GM12864 (cell line): ENCODE measurements at regions not wholly inside any gene's neighbourhood (a gene's known extent, or its start where the extent isn't known, plus 50 kb on each side); places are given as distances from the start of the nearest gene placed in this dataset.

ENCODE experiments used
- DNase-seq: peaks from one replicate; pipeline ENCODE4 v3.0.0-alpha.2; 2011; ENCODE audit warnings: low read depth
- H3K4me3 ChIP-seq: 2 replicates; pipeline ENCODE4 v1.5.1; 2011; ENCODE audit warnings: mild to moderate bottlenecking, low read depth, low read length, control low read depth
- CTCF ChIP-seq: IDR thresholded peaks from 2 replicates; pipeline ENCODE4 v1.5.1; 2011; ENCODE audit warnings: low read depth, mild to moderate bottlenecking, moderate library complexity, low read length, control low read depth, inconsistent platforms; ENCODE audit errors: missing control alignments

- no peak for DNase-seq
- H3K4me3 ChIP-seq: no peak overlapping the region
- no peak for TF ChIP-seq CTCF
Measured at GRCh38 chr17:79192503-79193351, 118.1 kb downstream of the ENGASE start.

- no peak for TF ChIP-seq CTCF
- no peak overlapping the region for H3K4me3 ChIP-seq
- DNase-seq: no peak
Measured at GRCh38 chr17:79191270-79191934, 116.8 kb downstream of the ENGASE start.

GRCh38 chr17:79189305-79189704 is 114.7 kb downstream of the ENGASE start:
- H3K4me3 ChIP-seq: no peak overlapping the region
- no peak for TF ChIP-seq CTCF
- DNase-seq: no peak

GRCh38 chr17:79188685-79189084 is 114.1 kb downstream of the ENGASE start:
- DNase-seq: no peak
- TF ChIP-seq CTCF: no peak
- H3K4me3 ChIP-seq: no peak overlapping the region

- TF ChIP-seq CTCF: peak; percentile 65
- DNase-seq: no peak
- H3K4me3 ChIP-seq: no peak overlapping the region
Measured at GRCh38 chr17:79188048-79188447, 113.4 kb downstream of the ENGASE start.

- TF ChIP-seq CTCF: no peak
- H3K4me3 ChIP-seq: no peak overlapping the region
- no peak for DNase-seq
Measured at GRCh38 chr17:79187186-79187585, 112.6 kb downstream of the ENGASE start.

- TF ChIP-seq CTCF: no peak
- no peak overlapping the region for H3K4me3 ChIP-seq
- DNase-seq: no peak
Measured at GRCh38 chr17:79186406-79186805, 111.8 kb downstream of the ENGASE start.
